ENCODE measurements at regions not wholly inside any gene's neighbourhood (a gene's known extent, or its start where the extent isn't known, plus 50 kb on each side); places are given as distances from the start of the nearest gene placed in this dataset.
"Not testable (repeated sequence)": the region's sequence is repeated elsewhere in the genome, so short reads cannot be mapped to it uniquely, and the experiment has no call there.

- DNase-seq: no peak
Observed at GRCh38 chr15:92805080-92805690, 94.9 kb upstream of the CHD2 start.

- DNase-seq: not testable (repeated sequence)
Observed at GRCh38 chr15:92806171-92806570, 94.0 kb upstream of the CHD2 start.

GRCh38 chr15:92806763-92807162, 93.4 kb upstream of the CHD2 start:
- DNase-seq: no peak

GRCh38 chr15:92807971-92808571, 92.1 kb upstream of the CHD2 start:
- DNase-seq: no peak

GRCh38 chr15:92808598-92809063, 91.5 kb upstream of the CHD2 start:
- DNase-seq: peak; percentile 31

- DNase-seq: peak; percentile 96
Observed at GRCh38 chr15:92809064-92809879, 90.9 kb upstream of the CHD2 start.

- no peak for DNase-seq
Observed at GRCh38 chr15:92809880-92810361, 90.2 kb upstream of the CHD2 start.

- peak; percentile 70 for DNase-seq
Observed at GRCh38 chr15:92810418-92811138, 89.5 kb upstream of the CHD2 start.

GRCh38 chr15:92811148-92811913, 88.8 kb upstream of the CHD2 start:
- DNase-seq: no peak

- DNase-seq: no peak
Observed at GRCh38 chr15:92812271-92812670, 87.9 kb upstream of the CHD2 start.

GRCh38 chr15:92813485-92813884, 86.6 kb upstream of the CHD2 start:
- DNase-seq: no peak

- no peak for DNase-seq
Observed at GRCh38 chr15:92817339-92817886, 82.7 kb upstream of the CHD2 start.

- DNase-seq: no peak
Observed at GRCh38 chr15:92818651-92819277, 81.4 kb upstream of the CHD2 start.

- no peak for DNase-seq
Observed at GRCh38 chr15:92819278-92820235, 80.6 kb upstream of the CHD2 start.

- DNase-seq: peak; percentile 89
Observed at GRCh38 chr15:92820236-92821021, 79.7 kb upstream of the CHD2 start.

- no peak for DNase-seq
Observed at GRCh38 chr15:92821491-92822116, 78.5 kb upstream of the CHD2 start.

- DNase-seq: no peak
Observed at GRCh38 chr15:92822216-92823144, 77.6 kb upstream of the CHD2 start.

GRCh38 chr15:92825985-92826384, 74.1 kb upstream of the CHD2 start:
- DNase-seq: no peak

All from NCI-H510A (cell line).